ENCODE measurements at regions not wholly inside any gene's neighbourhood (a gene's known extent, or its start where the extent isn't known, plus 50 kb on each side); places are given as distances from the start of the nearest gene placed in this dataset.
"Not testable (repeated sequence)": the region's sequence is repeated elsewhere in the genome, so short reads cannot be mapped to it uniquely, and the experiment has no call there.

DNA sequence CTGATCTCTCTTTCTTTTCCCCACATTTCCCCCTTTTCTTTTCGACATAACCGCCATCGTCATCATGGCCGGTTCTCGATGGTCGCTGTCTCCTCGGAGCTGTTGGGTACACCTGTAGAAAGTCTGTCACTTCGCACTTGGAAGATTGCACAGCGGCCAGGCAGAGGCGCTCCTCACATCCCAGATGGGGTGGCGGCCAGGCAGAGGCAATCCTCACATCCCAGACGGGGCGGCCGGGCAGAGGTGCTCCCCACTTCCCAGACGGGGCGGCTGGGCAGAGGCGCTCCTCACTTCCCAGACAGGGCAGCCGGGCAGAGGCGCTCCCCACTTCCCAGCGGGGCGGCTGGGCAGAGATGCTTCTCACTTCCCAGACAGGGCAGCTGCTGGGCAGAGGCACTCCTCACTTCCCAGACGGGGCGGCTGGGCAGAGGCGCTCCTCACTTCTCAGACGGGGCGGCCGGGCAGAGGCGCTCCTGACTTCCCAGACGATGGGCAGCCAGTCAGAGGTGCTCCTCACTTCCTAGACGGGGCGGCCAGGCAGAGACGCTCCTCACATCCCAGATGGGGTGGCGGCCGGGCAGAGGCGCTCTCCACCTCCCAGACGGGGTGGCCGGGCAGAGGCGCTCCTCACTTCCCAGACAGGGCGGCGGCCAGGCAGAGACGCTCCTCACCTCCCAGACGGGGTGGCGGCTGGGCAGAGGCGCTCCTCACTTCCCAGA lies 110.7 kb downstream of the C5orf15 start:
- not testable (repeated sequence) for DNase-seq (ENCODE audit: low read depth in 2 of 2)

DNA sequence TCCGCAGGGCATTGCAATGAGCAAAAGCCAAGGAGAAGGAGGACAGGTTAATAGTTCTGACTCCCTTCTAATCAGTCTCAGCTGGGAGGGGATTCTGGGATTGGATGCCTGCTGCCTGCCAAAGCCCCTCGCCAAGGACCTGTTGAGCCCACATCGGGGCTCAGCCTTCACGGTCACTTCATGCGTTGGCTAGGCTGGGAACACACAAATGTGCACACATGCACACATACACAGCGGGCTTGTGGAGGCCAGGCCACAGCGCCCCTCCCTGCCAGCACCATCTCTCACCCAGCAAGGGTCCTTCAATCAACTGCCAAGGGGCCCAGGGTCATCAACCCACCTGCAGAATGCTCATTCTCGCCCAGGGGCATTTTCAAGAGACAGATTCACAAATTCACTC lies 113.9 kb downstream of the C5orf15 start:
- no peak for DNase-seq (ENCODE audit: low read depth in 2 of 2)

DNA sequence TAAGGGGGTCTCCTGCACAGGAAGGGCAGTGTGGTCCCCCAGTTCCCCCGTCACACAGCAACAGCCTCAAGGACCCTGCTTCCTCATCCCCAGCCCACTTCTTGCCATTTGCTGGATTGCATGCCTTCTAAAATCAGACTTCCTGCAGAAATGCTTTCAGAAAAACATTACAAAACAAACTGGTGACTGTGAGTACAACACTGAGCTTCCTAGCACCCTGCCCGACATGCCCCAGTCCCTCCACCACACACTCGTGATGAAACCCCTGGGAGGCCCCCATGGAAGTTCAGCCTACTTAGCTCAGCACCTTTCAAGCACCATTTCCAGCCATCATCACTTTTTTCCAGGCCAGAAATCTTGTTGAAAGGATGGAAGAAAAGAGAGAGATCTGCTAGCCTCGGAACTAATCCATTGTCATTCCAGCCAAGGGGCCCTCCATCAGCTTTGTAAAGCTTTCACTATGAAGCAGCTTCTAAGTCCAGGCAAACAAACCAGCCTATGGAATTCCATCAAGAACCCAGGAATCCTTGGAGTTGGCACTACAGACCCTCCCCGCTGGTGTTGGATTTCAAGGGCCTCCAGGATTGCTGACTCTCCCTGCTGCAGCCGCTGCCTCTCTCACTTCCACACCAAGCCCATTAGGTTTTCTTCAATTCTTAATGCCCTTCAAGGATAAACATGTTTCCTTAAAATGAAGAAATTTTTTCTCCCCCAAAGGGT lies 114.6 kb downstream of the C5orf15 start:
- DNase-seq (ENCODE audit: low read depth in 2 of 2), result no peak

DNA sequence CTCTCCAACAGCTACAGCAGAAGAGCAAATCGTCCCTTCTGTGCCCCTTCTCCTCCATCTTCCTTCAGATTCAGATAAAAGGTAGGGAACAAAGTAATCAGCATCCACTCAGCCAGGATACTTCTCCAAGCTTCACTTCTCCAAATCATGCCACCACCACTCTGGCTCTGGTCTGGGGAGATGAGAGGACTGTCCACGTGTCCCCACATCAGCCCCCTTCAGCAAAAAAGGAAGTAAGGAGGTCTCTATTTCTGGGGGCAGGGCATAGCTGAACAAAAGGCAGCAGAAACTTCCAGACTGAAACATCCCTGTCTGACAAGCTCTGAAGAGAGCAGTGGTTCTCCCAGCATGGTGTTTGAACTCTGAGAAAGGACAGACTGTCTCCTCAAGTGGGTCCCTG lies 116.9 kb downstream of the C5orf15 start:
- DNase-seq (ENCODE audit: low read depth in 2 of 2), result no peak

DNA sequence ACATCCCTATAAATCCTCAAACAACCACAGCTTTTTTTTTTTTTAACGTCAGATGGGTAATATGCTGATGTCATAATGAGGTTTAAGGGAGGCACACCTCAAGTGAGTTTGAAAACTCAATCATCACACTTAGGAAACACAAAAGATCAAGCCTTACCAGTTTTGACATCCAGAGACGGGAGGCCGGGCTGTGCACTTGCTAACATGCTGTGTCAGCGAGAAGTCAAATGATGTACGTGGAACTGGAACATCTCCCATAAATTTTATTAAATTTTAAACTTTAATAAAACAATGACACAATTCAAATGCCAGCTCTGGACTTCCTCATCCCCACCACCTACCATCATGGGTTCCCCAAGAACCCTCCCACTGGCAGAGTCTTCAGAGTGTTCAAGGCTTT lies 117.6 kb downstream of the C5orf15 start:
- no peak for DNase-seq (ENCODE audit: low read depth in 2 of 2)

DNA sequence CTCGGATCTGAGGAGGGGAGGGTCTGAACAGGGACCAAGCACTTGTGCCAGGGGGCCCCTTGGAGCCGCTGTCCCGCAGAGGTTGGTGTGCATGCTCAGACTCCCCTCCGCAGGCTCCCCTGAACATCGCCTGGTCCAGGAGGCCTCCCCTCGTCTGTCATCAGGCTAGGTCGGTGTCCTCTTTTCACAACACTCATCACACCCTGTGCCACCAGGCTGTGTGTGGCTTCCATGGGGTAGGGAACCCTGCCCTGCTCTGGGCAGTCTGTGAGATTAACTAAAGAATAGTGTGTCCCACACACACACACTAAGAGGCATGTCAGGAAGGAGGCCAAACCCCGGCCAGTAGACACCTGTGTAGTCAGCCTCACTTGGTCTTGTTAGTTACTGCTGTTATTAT lies 119.3 kb downstream of the C5orf15 start:
- no peak for DNase-seq (ENCODE audit: low read depth in 2 of 2)

DNA sequence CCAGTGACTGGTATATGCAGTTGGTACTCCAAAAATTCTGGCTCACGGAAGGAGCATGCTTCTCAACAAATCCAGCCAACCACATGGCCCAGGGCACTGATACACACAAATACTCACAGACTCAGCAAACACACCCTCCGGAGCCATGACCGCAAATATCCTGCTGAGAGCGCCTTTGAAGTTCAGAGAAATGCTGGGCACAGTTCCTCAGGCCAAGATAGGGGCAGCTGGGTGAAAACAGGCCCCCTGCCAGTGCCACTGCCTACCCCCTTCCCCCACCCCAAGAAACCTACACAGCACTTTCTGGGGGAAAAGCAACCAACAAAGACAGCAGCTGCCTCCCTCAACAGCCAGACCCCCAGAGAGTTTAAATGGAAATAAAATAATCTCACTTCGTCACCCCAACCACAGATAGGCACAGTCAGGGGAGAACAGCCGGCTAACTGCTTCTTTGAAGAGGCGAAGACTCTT lies 120.0 kb downstream of the C5orf15 start:
- no peak for DNase-seq (ENCODE audit: low read depth in 2 of 2)

DNA sequence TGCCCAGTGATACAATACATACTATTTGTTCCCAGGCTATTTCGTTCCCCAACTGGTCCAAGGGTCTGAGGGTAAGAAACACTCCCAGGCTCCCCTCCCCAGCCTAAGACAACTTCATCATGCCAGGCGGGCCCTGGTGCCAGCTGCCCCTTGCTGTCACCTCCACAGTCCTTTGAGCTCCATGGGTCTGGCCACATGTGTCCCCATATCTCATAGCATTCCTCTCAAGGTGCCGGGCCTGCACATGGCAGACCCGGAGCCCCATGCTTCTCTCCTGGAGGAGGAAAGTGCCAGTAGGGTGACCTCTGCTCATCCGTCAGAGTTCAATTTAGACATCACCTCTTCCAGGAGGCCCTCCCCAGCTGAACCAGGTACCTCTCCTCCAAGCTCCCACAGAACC lies 120.5 kb downstream of the C5orf15 start:
- no peak for DNase-seq (ENCODE audit: low read depth in 2 of 2)

DNA sequence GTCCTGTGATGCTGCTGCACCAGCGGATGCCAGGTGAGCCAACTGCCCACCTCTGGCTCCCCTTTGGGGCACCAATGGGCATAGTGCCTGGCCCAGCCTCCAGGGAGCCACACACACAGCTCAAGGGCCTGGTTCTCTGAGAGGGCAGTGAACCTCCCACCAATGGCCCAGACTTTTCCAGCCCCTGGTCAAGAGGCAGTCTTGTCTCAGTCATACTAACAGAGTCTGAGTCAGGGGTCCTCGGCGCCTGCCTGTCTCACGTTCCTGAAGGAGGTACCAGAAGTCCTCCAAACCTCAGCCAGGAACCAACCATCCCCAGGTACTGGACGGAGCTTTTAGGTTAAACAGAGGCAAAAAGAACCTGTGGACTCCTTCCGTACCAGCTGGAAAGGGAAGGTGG lies 121.1 kb downstream of the C5orf15 start:
- no peak for DNase-seq (ENCODE audit: low read depth in 2 of 2)

DNA sequence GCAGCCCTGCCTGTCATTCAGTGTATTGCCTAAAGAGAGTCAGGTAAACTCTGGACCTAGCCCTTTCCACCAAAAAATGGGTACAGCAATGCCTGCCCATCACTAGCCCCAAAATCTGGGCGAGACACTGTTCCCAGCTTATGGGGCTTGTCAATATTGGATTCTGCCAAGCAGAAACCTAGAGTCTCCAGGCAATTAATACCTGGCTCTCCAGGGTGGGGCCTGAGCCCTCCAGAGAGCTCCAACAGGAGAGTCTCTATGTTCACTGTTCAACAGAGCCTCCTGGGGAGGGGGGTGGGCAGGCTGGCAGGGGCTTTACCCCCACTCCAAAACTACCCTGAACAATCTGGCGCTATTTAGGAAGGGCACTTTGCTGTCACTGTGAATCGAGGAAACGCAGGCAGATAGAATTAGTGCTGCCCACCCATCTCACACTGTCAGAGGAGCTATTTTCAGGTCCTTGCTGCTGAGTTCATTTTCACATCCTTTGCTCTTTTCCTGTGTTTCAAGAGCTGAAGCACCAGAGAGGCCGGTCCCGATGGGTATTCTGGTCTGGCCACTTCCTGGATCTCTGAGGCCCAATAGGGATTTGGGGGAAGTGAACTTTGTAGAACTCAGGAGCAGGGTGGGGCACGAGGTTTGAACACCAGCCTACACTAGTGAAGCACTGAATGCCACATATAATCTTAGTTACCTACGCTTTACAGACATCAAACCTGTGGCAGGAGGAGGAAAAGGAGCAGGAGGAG lies 121.8 kb downstream of the C5orf15 start:
- no peak for DNase-seq (ENCODE audit: low read depth in 2 of 2)

DNA sequence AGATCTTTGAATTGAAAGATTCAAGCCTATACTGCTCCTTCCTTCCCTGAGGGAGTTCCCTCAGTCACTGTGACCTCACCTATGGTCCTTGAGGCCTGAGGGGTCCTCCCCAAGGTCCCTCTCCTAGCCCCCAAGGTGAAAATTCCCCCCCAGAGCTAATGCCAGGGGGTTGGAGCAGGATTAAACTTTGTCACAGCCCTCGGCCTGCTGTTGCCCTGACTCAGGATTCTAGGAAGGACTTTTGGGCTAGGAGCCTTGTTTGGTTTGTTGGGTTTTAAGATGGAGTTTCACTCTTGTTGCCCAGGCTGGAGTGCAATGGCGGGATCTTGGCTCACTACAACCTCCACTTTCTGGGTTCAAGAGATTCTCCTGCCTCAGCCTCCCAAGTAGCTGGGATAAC lies 123.2 kb downstream of the C5orf15 start:
- DNase-seq (ENCODE audit: low read depth in 2 of 2), result no peak

DNA sequence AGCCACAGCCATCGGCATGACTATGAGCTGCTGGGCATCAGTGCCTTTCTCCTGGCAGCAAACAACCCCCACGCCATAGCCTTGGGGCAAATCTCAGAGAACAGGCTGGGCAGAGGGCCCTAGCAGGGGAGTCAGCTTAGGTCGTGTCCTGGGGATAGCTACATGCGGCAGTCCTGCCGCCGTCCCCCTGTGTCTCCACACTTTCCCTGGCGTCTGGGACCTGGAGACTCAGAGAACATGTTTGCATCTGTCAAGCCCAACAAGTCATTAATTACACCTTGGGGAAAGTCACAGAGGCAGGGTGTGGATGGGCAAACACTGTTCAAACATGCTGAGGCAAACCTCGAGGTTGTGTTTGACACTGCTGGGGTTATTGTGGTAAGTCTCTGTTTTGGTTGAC lies 123.6 kb downstream of the C5orf15 start:
- DNase-seq (ENCODE audit: low read depth in 2 of 2), result no peak

DNA sequence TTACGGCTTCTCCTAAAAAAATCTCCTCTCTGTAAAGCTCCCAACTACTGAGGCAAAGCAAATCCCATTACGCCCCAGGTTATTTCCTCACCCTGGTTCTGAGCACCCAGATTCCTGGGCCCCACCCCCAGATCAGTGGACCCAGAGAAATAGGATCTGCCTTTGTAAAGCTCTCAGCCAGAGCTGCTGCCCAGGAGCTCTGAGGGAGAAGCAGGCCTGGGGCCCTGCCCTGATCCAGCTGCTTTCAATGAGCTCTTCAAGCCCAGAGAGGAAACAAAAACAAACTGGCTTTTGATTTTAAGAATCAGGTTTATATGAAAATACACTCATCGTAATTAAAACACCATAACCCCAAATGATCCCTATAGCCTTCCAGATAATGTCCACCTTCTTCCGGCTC lies 124.5 kb downstream of the C5orf15 start:
- DNase-seq (ENCODE audit: low read depth in 2 of 2), result no peak

DNA sequence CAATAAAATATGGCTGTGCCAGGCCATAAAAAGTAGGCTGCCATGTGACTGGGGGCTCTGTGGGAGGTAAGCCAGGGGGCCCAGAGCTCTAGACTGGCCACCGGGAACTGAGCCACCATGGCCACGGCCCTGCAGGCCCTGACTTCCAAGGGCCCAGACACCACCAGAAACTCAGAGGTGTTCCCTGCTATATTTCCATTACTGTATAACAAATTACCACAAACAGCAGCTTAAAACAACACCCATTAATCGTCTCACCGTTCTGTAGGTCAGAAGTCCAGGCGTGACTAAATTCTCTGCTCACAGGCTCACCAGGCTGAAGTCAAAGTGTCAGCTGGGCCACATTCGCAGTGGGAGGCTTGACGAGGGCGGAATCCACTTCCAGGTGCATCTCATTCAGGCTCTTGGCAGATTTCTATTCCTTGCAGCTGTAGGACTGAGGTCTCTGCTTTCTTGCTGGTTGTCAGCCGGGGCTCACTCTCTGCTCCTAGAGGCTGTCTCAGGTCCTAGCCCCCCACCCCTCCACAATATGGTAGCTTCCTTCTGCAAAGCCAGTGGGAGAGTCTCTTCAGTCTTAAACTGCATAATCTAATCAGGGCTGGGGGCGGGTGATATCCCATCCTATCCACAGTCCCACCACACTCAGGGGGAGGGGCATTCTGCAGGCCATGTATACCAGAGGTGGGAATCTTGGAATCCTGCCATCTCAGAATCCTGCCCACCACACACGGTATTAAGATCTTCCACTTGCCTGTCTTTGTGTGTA lies 125.4 kb downstream of the C5orf15 start:
- DNase-seq (ENCODE audit: low read depth in 2 of 2), result no peak

DNA sequence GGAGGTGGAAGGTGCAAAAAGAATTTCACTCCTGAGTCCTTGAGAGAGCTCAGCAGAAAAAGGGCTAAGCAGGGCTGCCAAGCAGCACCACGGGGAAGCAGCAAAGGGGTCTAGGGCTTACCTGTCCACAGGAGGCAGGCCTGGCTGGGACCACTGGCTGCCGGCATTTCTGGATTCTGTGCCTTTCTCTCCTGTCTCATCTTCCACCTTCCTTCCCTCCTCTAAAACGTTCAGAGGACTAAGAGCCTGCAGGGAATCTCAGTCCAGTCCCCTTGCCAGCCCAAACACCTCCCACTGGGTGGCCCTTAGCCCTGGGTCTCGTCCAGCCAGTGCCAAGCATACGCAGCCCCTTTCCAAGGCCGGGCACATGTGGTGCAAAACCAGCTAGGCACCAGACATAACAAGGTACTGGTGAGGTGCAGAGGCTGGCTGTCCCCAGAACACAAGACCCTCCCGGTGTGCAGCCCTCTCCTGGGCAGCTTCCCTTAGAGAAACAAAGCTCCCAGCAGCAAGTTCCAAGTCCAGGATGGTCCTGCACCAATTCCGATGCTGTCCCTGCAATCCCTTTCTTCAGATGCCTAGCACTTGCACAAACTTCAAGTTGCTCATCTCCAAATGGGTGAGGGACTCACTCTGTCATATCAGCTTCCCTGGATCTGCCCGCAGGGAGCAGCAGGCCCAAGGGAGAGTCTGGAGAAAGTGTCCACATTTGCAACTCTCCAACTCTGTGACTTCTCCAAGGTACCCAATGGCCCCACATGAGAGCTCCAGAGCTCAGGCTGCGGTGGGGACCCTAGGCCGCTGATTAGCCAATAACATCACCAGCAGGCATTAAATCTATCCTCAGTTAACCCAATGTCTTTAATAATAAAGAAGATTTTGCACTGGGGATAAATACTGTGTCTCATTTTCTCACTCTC lies 126.3 kb downstream of the C5orf15 start:
- no peak for DNase-seq (ENCODE audit: low read depth in 2 of 2)

DNA sequence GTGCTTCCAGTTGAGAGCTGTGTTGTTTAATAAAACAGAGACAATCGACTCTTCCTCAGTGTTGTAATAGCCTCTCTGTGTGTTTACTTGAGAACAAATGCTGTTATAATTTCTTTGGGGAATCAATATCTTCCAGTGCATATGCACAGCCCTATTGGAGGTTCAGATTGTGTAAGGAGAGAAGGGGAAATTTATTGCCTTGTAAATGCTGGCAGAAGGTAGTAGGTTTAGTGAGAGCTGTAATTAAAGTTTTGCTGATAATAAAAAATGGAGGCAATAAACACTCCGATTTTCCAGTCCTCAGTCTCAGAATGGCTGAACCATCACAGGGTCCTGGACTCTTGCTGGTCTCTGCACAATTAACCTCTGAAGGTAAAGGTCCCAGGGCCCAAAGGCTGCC lies 128.3 kb downstream of the C5orf15 start:
- DNase-seq (ENCODE audit: low read depth in 2 of 2), result no peak

DNA sequence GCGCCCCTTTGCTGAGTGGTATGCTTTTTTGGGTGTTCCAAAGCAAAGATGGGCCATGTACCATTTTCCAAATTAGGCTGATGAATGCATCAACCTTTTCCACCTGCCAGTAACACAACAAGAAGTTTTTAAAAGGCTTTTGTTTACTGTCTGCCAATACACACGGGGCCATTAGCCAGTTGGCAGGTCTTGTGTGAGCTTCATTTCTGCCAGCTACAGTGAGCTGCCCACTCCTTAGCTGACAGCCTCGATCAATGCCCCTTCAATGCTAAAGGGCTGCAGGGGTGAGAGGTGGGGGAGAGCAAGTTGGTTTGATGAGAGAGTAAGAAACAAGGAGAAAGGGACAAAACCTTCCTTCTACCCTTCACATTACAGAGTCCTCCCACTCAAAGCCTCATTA lies 128.7 kb downstream of the C5orf15 start:
- no peak for DNase-seq (ENCODE audit: low read depth in 2 of 2)

DNA sequence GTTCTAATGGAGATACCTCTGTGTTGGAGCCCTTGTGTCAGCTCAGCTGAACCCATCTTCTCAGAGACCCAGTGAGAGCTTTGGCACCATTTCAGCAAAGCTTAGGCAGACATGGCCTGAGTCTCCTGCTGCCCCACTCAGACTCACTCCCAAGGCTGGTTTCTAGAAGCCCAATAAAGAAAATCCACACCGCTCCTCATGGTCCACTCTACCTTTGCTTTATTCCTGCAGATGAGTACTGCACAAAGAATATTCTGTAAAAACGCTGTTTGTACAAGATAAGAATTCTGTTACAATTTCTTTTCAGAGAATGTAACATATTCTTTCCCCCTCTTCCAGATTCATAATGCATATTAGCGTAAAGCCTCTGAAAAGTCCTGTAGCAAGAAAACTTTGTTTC lies 129.3 kb downstream of the C5orf15 start:
- DNase-seq (ENCODE audit: low read depth in 2 of 2), result no peak

DNA sequence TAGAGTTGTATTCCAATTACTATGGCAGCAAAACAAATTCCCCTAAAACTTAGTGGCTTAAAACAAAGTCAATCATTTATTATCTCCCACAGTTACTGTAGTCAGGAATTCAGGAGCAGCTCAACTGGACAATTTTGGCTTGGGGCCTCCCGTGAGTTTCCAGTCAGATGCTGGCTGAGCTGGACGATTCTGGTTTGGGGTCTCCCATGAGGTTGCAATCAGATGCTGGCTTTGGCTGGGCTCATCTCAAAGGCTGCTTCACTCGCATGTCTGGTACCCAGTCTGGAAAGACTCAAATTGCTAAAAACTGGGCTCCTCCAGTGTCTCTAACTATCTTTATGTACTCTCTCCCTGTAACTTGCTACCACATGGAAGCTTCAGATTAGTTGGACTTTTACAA lies 130.1 kb downstream of the C5orf15 start:
- no peak for DNase-seq (ENCODE audit: low read depth in 2 of 2)

DNA sequence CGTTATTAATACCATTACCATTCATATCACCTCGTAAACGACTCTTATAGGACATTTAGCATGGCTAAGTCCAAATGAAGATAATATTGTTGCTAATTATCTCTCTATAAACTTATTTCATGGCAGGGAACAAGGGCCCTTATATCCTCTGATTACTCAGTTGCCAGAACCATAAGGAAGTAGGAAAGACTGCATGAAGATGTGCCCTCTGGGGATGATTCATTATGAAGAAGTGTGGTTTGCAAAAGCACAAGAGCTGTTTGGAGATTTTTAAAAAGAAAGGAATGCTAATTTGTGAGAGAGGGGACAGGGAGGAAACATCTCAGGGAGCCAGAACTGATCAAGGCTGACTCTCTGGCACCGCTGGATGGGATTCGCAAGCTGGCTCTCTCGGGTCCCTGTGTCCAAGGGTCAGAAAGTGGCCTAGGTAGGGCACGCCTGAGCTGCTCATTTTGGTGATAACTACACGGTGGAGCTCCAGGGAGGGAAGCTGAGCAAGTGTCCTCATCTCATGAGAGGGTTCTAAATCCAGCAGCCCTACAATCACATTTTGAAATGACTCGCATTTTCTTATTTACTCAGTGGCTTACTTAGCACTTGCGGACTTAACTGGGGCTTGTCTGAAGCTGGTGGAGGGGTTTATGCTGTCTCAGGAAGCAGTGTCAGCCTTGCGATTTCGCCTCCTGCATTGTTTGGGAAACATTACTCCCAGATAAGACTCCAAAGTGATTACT lies 136.8 kb downstream of the C5orf15 start:
- no peak for DNase-seq (ENCODE audit: low read depth in 2 of 2)

Measured in fibroblast of skin of left biceps (primary cell).